Putamen (tissue), 1 donor: ENCODE measurements at regions not wholly inside any gene's neighbourhood (a gene's known extent, or its start where the extent isn't known, plus 50 kb on each side); places are given as distances from the start of the nearest gene placed in this dataset.

Experiments used
- DNase-seq: peaks from one replicate; pipeline ENCODE4 v3.0.0-alpha.2; 2016; ENCODE audit warnings: low spot score

- no peak for DNase-seq
These were observed 359.9 kb downstream of the TXNL1 start for GRCh38 chr18:56278421-56279003.

DNA sequence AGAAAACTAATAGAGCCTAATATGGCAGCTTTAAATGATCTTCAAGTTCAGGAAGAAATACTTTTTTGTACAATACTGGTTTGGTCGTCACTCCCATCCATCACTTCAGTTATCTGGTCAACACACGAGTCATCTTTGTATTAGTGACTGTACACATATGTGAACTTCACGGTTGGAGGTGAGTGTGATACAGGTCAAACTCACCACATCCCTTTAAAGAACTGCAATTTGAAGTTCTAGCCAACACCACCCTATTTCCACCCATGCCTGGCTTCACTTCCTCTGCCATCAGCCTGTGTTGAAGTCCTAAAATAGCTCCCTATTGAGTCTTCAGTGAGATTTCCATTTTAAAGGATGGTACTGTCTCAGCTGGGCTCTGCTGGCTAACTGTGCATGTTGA lies 361.9 kb downstream of the TXNL1 start:
- DNase-seq, result no peak

- no peak for DNase-seq
These were observed 364.7 kb downstream of the TXNL1 start for GRCh38 chr18:56273541-56274219.

DNA sequence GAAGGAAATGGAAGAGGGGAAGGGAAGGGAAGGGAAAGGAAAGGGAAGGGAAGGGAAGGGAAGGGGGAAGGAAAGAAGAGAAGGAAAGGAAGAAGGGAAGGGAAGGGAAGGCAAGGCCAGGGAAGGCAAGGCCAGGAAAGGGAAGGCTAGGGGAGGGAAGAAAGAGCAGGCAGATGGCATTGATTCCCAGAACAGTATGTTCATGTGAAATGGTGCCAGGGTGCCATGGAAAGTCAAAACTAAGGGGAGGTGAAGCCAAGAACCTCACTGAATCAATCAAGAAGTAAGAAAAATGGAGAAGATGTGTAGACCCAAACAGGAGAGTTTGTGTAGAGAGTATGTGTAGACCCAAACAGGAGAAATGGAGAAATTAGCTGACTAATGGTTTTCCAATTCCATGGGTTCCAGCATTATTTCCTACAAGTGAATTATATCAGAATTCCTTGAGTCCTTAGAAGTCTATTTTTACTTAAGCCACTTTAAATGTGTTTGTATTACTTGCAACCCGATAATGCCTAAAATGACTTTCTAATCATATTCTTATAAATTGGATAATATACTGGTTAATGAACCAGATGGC lies 367.6 kb downstream of the TXNL1 start:
- DNase-seq, result no peak

- no peak for DNase-seq
These were observed 368.4 kb downstream of the TXNL1 start for GRCh38 chr18:56269958-56270357.

DNA sequence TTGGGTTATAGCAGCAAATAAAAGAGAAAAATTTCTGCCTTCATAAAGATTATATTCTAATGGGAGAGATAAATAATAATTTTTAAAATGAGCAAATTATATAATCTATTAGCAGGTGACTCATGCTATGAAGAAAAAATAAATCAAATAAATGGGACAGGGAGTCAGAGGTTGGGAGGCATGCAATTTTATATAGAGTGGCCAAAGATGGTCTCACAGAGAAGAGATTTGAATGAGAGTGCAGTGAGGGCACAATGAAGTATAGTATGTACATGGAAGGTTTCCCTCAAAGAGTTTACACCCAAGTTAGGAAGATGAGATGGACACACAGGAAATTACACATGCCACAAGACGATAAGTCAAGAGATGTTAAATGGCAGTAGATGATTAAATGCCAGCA lies 369.4 kb downstream of the TXNL1 start:
- DNase-seq, result no peak

DNA sequence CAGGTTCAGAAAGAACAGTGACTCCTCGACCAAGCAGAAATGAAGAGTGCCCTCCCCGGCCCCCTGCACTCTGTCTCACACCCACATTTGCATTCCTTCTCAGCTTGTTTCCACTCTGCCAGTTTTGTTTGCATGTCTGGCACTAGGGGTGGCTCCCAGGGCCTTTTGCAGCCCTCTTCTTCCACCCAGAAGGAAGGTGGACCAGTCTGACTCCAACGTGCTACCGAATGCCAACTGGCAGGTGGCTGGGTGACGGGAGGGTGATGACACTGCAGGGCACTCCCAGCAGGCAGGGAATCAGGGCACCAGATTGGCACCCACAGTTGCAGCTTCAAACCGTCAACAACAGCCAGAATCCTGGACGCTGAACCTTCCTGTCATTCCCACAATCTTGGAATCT lies 371.1 kb downstream of the TXNL1 start:
- no peak for DNase-seq

DNA sequence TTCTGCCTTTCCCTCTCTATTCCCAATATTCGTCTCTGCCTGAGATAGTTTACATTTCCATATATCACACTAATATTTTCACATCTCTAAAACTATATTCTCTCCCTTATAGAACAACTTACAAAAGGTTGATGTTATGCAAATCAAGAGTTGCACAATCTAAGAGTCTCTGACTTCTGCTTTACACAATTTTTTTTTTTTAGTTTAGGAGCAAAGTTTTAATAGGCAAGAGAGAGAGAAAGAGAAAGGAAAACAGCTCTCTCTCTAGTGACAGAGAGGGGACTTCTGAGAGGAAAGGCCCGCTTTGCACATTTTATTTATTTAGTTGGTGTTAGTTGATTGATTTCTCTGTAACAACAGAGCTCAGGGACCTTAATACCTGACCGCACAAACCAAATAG lies 380.2 kb downstream of the TXNL1 start:
- no peak for DNase-seq

DNA sequence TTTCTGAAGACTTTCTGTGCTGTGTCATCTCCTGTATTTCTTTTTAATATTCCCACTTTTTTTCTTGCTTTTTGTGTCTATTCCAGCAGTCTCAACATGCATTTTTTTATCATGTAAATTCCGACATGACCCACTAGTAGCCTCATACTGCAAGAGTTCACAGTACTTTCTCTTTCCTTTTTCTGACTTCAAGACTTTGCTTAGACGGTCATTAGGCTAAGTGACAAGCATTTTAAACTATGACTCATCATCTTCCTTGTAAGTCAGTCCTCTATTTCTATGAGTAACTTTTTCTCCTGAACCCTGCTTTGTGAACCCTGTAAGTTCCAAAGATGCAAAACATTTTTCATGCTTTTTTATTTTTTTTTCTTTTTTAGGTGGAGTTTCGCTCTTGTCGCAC lies 381.2 kb downstream of the TXNL1 start:
- no peak for DNase-seq

GRCh38 chr18:56256659-56257058 lies 381.7 kb downstream of the TXNL1 start:
- no peak for DNase-seq

GRCh38 chr18:56255381-56255780 lies 383.0 kb downstream of the TXNL1 start:
- no peak for DNase-seq

DNA sequence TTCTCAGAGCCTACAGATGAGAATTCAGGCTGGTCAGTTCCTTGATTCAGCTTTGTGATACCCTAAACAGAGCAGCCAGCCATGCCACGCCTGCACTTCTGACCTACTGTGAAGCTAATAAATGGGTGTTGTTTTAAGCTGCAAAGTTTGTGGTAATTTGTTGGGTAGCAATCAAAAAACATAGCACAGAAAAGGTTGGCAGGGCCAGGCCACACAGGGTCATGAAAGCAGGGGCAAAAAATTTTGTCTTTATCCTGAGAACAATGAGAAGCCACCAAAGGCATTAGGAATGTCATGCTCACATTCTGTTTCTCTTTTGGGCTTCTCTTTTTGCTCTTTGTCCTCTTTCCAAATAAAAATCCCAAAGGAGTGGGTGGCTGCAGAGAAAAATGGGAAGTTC lies 385.9 kb downstream of the TXNL1 start:
- no peak for DNase-seq

- no peak for DNase-seq
These were observed 389.7 kb downstream of the TXNL1 start for GRCh38 chr18:56248610-56249235.

GRCh38 chr18:56246916-56247315 lies 391.5 kb downstream of the TXNL1 start:
- DNase-seq, result no peak

DNA sequence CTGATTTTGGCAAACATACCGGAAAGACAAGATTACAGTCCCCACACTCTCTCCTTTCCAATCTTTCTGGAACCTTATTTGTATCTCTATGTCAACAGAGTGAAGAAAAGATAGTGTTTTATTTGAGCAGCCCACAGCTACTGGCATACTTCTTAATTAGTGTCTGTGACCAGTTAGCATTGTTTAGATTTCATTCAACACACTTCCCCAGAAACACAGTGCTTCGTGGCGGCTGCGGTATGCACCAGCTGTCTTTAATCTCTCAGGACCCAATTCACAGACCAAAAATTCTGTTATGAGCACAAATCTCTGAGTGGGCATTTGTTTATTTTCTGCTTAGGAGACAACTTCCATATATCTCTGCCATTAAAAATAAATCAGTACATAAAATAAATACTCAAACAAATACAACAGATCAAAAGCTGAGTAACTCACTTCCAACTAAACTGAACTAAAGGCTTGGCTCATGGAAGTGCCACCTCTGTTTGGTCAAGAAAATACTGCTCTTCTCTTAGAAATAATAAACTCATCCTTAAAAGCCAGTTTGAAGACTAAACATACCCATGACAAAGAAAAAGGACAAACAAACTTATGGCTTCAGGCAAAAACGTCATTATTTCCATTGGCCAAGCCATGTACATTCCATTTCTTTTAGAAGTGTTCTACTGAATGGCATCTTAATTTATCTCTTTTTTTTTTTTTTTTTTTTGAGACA lies 392.4 kb downstream of the TXNL1 start:
- no peak for DNase-seq

DNA sequence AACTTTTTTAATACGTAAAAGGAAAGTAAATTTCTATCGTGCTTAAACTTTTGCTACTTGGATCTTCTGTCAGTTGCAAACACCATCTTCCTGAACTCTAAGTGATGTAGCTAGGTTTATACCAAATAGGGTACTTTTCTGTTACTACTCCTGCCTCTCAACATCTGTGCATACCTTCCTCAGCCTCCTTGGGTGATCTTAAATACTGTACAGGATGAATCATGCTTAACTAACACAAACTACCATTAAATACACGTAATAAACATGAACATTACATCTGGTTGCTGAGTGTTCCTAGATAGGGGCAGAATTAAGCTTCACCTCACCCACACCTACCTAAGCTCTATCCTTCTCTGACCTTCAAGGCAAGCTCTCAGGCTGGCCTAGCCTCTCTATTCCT lies 398.0 kb downstream of the TXNL1 start:
- no peak for DNase-seq

DNA sequence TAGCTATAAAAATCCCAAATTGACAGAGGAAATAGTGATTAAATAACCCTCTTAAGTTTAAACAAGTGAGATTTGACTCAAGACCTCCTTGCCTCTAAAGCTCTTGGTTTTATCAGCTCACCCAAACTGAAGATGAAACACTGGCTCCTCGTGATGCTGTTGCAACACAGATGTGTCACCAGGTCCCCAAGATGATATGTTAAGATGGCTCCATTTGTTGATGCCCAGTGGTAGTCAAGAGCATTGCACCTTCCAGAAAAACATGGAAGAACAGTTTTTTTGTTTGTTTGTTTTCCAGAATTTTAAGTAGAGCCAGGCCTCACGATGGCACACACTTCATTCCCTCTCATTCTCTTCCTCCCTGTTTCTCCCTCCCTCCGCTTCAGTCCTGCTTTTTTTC lies 399.8 kb downstream of the TXNL1 start:
- no peak for DNase-seq

- DNase-seq, result no peak
These were observed 402.8 kb downstream of the TXNL1 start for GRCh38 chr18:56235481-56236013.

GRCh38 chr18:56235071-56235470 lies 403.3 kb downstream of the TXNL1 start:
- no peak for DNase-seq

DNA sequence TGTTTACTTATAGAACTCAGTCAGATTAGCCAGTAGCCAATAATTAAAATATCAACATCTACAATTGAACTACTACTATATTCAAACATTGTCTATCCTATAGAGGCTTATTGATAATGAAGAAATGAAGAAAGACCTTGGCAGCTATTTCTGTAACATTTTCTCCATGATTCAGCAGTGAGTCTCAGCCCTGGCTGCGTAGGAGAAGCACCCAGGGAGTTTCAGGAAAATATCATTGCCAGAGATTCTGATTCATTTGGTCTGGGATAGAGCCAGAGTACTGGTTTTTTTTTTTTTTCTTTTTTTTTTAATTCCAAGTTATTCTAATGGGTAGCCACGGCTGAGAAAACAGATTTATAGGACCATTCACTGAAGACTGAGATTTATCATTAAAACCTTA lies 404.8 kb downstream of the TXNL1 start:
- DNase-seq, result peak; percentile 24

DNA sequence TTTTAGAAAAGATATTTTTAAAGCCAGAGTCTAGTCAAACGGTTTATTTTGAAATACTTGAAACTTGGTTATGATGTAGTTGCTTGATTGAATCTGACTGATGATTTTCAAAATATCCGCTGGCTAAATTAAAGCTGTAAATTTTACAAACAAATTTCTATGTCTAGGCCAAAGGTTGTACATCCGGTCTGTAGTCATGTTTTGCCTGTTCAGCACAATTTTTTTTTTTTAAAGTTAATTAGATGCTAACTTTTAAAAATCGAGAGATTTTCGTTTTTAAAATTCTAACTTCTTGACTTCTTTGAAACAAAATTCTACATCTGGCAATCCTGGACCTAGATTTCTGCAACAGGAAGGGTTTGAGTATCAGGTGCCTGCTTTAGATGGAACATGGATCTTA lies 412.4 kb downstream of the TXNL1 start:
- DNase-seq, result no peak
